GM12872 (cell line): ENCODE measurements at regions not wholly inside any gene's neighbourhood (a gene's known extent, or its start where the extent isn't known, plus 50 kb on each side); places are given as distances from the start of the nearest gene placed in this dataset.

Experiments used
- TF ChIP-seq, protein P1 (sequence below): IDR thresholded peaks from 3 replicates; pipeline ENCODE4 v1.5.1; 2011; ENCODE audit warnings: low read depth, mild to moderate bottlenecking, low read length, moderate library complexity; ENCODE audit not compliant: insufficient read depth

DNA sequence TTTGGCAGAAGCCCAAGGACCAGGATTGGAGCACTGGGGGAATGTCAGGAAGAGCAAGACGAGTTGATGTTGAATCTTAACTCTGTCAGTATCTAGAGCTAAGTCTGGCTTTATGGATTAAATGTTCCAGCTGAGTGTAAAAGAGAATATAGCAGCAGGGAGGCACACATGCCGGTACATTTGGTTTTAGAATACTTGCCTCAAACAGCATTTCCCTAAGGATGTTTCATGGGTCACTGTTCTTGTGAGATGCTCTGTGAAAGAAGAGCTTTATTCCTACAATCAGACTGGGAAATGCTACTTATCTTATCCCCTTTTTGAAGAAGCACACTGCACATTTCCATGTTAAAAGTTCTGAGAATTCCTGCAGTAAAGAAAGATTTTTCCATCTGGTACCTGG lies 440.3 kb upstream of the B3GALT2 start:
- TF ChIP-seq, protein P1, sequence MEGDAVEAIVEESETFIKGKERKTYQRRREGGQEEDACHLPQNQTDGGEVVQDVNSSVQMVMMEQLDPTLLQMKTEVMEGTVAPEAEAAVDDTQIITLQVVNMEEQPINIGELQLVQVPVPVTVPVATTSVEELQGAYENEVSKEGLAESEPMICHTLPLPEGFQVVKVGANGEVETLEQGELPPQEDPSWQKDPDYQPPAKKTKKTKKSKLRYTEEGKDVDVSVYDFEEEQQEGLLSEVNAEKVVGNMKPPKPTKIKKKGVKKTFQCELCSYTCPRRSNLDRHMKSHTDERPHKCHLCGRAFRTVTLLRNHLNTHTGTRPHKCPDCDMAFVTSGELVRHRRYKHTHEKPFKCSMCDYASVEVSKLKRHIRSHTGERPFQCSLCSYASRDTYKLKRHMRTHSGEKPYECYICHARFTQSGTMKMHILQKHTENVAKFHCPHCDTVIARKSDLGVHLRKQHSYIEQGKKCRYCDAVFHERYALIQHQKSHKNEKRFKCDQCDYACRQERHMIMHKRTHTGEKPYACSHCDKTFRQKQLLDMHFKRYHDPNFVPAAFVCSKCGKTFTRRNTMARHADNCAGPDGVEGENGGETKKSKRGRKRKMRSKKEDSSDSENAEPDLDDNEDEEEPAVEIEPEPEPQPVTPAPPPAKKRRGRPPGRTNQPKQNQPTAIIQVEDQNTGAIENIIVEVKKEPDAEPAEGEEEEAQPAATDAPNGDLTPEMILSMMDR, result no peak

DNA sequence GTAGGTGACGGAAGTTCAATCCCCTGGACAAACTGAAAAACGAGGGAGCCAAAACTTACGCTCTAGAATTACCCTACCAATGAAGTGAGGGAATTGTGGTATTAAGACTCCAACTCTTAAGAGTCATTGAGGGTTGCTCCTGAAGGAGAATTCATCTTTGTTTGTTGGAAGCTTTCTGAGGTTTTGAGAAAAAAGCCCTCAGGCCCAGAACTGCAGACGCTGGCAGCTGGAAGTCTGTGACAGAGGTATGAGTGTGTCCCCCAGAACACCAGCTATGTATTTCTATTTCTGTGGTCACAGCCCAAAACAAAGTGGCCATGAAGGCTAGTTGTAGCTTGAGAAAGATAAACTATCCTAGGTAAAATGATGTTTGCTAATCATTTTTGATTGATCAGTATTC lies 438.8 kb upstream of the B3GALT2 start:
- TF ChIP-seq, protein P1, result no peak

DNA sequence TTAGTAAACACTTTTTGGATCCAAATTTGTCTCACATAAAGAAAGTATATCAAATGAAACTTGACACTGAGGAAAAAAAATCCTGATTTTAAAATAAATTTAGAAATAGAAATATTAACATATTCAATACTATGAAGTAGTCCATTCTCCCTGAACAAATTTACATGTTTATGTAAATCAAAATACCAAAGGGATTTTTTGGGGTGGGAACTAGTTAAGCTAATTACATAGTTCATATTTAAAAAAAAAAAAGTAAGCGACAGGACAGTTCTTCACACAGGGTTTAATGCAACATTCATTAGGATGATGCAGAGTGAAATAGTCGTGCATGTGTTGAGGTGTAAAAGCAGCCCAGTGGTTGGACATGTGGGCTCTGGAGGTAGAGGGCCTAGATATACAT lies 433.5 kb upstream of the B3GALT2 start:
- TF ChIP-seq, protein P1, result no peak

DNA sequence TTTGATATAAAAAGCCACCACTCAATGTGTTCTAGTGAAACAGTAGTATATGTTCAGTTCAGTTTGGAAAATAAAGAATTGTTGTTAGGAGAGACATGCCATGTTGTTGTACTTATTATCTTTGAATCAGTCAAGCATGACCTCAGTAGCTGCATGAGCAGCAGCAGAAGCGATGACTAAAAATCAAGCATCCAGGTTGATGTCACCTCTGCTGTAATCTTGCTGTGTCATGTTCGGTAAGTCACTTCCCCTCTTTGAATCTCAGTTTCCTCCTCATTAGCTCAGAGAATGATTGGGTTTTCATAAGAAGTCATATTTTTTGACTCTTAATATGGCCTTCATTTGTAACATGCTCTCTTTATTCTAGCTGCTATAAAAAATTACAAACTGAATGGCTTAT lies 428.4 kb upstream of the B3GALT2 start:
- TF ChIP-seq, protein P1, result no peak

DNA sequence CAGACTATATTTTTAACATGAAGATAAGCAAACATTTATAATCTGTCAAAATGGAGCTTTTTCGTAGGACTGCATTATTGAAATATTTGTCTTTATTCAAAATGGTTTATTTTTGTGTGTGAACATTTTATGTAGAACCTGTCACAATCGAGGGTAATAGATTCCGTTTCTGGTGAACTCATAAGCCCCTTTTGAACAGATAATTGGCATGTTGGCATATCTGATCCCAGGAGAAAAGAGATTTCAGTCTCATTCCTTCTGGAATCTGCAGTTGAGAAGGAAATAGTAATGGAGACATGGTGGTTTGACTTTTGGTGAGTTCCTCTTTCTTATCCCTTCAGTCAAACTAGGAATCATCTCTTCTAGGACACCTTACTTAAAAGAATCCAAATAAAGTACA lies 427.9 kb upstream of the B3GALT2 start:
- TF ChIP-seq, protein P1, result no peak

DNA sequence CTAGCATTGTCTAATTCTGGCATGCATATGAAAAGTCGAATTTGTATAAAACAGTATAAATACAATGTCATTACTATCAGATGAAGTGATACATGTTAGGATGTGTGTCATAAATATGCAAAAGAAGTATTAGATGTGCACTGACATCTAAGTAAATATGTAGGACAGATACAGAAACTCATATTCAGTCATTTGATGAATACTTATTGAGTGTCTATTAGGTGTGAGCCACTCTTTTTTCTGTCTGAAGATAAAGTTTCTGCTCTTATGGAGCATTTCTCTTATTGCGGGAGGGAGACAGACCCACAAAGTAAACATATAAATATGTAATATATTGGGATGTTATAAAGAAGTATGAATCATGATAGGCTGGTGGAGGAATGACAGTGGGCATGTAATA lies 426.6 kb upstream of the B3GALT2 start:
- TF ChIP-seq, protein P1, result no peak

DNA sequence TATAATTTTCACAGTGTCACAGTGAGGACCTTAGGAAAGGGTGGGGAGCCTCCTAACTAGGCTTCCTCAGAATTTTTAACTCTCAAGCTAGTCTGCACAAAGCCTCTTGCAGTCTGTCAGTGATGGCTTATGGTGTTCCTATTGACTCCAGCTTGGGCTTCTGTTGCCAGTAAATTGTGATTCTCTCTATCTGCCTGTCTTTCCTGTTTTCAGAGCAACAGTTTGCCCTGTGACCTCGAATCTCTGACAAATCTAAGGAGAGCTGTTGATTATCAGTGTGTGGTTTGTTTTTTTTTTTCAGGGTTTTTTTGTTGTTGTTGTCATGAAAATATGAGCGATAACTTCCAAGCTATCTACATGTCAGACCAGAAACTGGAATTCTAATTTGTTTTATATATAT lies 423.2 kb upstream of the B3GALT2 start:
- TF ChIP-seq, protein P1, result no peak

DNA sequence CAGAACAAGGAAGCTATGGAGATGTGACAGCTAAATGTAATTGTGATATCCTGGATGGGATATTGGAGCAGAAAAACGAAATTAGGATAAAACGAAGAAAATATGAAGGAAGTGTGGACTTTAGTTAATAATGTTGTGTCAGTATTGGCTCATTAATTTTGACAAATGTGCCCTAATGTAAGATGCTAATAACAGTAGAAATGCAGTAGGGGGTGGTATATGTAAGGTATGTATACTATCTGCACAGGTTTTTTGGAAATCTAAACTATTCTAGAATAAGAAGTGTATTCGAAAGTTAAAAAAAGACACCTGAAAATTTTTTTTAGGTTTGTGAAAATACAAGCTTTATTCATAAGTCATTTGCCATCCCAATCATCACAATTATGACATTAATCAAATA lies 421.4 kb upstream of the B3GALT2 start:
- TF ChIP-seq, protein P1, result no peak
